ENCODE measurements at regions not wholly inside any gene's neighbourhood (a gene's known extent, or its start where the extent isn't known, plus 50 kb on each side); places are given as distances from the start of the nearest gene placed in this dataset.

DNA sequence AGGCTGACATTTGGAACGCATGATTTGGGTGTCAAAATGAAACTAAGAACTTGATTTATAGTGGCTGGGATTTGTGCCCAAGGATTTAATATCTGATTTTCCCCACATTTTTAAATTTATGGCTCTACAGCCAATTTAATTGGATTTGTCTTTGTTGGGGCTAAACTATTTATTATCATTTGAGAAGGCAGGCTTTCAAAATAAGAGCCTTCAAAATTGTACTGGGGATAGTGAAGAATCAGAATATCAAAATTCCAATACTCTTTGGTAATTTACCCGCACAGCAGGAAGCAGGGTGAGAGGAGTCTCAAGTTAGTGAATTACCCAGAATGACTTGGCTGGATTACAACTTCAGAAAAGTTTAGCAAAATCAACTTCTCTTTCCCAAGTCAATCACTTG lies 278.1 kb downstream of the LRATD1 start:
- ATAC-seq (no peak), DNase-seq (no peak)

DNA sequence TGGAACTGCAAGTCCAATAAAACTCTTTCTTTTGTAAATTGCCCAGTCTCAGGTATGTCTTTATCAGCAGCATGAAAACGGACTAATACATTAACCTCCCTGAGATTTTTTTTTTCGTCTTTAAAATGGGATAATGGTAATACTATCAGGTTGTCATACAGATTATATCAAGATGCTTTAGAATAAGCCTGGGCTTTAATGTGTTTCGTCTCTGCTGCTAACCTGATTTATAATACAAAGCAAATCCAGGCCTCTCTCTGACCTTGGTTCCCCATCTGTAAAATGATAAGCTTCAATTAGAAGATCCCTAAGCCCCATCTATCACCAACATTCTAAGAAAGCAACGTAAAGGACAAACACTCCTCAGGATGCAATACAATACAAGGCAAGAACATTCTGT lies 283.5 kb downstream of the LRATD1 start:
- no peak for ATAC-seq
- DNase-seq, result no peak

DNA sequence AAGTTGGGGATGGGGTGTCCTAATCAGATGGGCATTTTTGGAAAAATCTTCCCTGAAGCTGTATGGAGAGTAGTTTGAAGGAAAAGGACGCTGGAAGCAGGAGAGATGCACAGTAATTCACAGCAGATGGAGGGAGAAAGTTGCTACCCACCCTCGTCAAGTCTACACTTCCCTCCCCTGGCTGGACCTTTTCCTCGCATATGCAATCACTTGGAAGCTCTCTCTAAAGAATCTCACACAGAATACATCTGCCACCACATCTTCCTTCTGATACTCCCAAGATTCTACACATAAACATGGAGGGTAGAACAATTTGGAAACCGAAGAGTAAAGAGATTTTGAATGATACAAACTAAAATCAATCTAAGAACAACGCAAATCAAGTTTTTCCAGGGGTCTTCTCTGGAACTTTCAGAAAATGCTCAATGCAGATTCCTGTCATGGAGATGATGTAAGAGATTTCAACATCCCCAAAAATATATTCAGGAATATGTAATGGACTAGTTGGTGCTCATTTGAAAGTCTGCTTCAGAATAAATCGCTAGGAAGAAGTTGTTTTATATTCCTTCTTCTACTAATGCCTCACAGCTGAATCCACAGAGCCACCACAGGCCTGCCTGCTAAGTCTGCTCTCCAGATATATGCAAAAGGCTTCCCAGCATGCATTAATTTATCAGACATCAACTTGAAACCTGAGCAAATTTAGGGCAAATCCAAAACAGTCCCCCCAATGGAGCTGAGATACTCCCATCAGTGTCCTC lies 291.5 kb downstream of the LRATD1 start:
- DNase-seq (no peak), ATAC-seq (no peak)

DNA sequence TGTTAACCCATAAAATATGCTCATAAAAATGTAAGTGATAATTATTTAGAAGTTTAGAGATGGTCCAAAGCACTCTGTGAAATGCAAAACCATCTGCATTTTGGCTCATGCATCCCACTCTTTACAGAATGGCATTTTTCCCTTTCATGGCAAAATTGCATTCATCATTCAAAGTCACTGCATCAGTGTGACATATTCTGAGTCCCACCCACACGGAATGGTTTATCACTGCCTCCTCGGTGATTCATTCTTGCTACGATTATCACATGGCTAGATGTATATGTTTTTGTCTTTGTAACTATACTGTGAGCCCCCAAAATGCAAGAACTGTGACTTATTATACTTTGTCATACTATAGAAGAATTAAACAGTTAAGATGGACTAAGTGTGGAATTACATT lies 293.0 kb downstream of the LRATD1 start:
- DNase-seq (no peak), ATAC-seq (no peak)

DNA sequence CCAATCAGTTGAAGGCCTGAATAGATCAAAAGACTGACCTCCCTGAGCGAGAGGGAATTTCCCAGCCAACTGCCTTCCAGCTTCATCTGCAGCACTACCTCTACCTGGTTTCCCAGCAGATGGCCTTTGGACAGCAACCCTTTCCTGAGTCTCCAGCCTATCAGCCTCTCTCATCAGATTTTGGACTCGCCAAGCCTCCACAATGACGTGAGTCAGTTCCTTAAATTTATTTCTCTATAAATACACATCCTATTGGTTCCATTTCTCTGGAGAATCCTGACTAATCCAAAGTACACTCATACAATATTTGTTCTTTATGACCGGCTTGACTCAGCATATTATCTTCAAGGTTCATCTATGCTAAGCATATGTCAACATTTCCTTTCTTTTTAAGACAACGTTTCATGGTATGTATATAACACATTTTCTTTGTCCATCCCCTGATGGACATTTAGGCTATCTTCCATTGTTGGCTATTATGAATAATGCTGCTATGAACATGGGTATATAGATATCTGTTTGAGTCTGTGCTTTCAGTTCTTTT lies 294.6 kb downstream of the LRATD1 start:
- DNase-seq (no peak), ATAC-seq (no peak)

DNA sequence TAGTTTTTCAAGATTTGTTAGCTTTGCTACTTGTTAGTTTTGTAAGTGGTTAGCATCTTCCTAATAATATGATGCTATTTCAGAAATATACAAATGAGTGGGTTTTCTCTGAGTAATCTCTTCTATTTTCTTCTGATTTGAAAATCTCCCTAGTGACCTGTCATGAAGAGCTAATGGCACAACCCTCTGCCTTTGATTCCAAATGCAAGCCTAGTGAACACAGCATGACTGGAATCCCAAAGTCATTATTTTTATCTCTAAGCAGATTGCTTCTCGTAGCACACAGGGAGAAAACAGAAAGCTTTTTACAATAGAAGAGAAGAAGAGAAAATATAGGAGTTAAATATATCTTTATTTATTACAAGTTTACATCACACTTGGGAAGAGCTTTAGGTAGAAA lies 295.5 kb downstream of the LRATD1 start:
- no peak for DNase-seq
- no peak for ATAC-seq

DNA sequence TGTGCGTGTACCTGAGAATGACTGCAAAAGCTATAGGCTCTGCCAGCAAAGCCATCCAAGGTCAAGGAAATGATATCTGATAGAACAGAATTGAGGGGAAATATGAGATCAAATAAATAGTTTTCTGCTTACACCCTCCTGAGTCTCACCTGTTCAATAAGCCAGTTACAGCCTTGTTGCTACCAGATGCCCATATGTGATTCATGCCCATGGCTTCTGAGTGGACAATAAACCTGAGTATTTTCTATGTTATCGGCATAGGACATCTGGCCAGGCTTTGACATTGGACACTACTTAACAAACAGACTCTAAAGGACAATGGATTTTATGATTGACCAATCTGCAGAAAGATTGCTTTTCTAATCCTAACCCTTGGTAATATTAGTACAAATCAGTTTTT lies 297.9 kb downstream of the LRATD1 start:
- ATAC-seq, result no peak

DNA sequence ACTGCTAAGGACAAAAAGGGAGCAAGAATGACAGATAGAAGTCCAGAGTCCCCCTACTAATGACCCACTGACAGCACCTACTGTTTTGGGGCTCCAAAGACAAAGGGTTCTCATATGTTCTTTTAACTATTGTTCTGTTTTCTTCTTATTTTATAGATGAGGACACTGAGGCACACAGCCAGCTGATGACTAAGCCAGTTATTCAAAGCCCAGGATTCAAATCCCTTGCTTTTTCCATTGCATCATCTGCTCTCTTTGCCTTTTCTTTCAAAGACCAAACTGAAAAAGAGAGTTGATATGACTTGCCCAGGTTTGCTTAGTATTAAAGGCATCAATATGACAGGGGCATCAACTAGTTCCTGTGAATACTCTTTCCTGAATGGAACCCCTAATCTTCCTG lies 299.8 kb downstream of the LRATD1 start:
- DNase-seq (no peak), ATAC-seq (no peak)

More for the DNA sequence above, 297.9 kb downstream of the LRATD1 start:
- no peak for DNase-seq

DNA sequence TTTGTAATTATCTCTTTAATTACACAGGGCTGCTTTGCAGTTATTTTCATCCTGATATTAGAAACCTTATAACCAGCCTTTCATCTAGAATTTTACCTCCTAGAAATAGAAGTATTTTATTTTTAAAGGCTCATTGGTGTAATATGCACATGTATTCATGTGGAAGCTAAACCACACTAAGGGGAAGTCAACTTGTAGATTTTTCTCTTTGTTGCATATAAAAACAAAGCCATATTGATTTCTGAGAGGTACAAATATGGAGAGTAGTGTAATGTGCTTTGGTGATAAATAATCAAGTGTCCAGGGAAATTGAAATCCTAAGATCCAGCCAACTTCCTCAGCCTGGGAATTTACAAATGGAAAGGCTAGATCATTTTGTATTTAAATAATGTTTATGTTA lies 301.2 kb downstream of the LRATD1 start:
- no peak for ATAC-seq
- DNase-seq, result no peak

DNA sequence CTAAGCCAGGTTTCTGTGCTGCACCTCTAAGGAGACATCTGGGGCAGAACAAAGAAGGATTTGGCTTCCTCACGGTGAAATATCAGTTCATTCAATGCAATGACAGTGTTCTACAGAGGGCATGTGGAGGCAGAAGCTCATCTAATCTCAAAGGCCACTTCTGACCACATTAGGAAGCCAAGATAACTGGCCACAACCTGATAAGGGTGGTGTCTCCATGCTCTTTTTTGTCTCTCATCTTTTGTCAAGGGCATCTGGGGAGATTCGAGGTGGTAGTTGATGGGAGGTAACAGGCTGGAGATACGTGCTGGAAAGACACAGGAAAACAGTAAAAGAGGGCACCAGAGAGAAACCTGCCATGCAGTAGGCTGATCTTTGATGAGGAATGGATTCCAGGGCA lies 303.9 kb downstream of the LRATD1 start:
- no peak for DNase-seq
- no peak for ATAC-seq

DNA sequence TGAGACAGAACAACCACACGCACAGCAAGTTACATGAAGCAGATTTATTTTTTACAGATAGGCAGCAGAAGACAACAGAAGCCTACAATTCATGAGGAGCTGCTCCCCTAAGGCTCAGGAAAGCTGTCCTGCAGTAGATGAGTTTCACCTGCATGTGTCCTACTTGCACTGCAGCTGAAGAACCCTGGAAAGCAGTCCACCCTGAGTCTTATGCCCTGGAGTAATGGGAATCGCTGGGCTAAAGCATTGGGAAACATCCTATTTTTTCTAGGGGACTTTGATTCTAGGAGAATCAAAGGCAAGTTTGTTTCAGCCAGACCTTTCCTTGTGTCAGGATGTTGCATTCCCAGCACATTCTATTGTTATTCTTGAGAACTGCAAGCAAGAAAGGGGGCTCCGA lies 304.8 kb downstream of the LRATD1 start:
- no peak for ATAC-seq
- DNase-seq, result no peak

DNA sequence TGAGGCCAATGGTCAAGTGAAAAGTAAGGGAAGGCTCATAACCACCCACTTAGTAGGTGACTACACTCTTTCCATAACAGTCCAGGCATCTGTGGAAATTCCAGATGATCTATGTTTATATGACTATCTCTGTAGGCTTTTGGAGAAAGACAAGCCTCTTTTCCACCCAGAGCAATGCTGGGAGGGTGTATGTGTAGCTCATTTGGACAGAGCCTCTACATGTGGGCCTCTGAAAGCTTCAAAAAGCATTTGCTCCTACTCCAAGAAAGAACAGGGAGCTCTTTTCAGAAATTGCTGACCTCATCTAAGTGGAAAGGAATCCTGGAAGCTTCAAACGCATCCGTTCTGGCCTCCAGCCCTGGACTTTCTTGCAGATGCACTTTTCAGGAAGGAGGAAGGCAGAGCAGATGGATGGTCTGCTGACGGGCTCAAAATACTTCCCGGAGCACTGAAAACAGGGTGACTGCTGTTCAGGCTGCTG lies 308.7 kb downstream of the LRATD1 start:
- no peak for DNase-seq
- ATAC-seq, result no peak

DNA sequence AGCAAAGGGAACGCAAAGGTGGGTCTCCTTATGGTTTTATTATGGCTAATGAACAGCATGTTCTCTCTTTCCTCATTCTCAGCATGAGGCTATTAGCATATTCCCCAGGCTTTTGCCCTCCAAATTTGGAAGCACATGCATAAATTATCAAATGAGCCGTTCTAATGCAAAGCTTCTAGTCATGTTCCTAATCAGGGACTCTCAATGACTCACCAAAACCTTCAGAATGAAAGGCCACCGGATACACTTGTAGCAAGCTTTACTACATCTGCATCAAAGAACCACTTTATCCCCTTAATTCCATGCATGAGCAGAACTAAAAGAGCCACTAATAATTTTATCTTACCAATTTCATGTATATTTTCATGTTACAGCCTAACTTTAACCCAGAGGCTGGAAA lies 310.5 kb downstream of the LRATD1 start:
- ATAC-seq, result no peak
- DNase-seq, result no peak

DNA sequence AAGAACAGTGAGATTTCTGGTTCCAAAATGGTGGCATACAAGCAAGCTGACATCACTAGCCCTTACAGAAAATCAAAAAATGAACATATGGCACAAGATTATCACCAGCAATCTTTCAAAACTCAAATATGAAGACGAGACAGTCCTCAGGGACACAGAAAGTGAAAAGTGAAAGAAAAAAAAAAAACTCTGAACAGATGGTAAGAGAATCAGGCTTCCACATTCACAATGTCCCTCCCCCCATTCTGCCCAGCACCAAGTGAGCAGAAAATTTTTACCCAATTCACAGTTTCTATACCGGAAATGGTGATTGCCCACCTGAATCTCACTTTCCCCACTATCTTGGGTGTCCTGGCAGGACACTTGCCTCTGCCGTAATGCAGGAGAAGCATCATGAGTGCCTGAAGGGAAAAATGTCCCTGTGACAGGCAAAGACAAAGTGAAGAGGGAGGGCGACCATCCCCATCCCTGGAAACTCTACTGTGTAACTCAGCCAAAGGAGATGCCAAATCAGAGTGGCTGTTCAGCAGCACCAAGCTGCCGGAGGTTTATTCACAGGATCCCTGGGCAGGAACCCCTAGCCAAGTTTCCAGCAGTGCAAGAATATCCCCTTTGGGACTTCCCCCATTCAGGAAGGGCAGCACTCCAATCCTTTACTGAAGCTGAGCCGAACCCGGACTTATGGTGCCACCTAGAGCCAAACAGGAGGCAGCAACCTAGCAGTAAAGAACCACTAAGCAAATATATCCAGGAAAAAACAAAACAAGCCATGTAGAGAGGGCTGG lies 312.2 kb downstream of the LRATD1 start:
- ATAC-seq (no peak), DNase-seq (no peak)

DNA sequence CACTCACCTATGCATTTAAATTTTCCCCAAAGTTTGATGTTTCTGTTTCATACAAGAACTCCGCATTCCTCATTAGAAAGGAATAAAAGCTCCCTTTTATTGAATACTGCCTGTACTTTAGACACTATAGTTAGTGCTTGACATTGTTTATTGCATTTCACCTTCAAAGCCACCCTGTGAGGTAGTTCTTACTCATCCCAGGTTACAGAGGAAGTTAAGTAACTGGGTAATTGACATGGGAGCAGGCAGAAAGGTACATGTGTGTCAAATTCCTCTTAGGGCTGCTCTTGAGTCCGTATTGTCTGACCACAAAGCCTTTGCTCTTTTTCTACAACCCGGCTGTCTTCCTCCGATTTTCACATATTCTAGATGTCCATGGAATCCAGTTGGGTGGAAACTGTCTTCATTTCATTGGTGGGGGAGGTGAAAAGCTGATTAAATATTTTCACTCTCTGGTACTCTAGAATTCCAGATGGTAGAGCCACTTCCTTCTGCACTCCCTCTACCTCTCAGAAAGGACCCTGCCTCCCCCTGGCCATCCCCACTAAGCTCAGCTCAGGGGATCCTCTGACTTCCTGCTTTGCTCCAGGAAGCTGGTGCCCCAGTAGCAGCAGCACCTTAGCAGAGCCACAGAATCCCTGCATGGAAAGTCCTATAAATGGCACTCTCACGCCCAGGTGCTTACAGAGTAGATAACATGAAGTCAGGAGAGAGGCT lies 319.2 kb downstream of the LRATD1 start:
- DNase-seq (no peak), ATAC-seq (no peak)

DNA sequence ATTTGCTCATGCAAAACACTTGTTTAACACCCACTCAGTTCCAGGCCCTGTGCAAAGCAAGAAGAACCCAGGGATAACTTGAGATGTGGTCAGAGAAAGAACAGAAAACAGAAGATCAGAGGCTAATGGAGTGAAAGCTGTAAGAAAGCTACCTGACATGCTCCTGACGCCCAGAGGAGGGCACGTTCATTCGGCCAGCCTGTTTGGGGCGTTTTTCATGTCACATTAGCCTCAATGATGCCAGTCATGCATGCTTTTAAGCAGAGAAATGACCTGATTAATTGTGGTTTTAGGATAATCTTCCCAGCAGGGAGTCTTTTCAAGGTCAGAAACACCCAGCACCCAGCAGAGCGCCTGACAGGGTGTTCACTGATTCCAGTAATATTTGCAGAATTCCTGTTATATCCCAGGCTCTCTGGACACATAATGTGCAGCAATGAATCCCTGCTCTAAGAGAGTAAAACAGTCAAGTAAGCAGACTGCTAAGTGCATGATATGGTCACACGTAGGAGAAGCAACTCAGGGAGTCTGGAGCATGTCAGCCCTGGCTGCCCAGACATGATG lies 320.0 kb downstream of the LRATD1 start:
- ATAC-seq, result no peak

DNA sequence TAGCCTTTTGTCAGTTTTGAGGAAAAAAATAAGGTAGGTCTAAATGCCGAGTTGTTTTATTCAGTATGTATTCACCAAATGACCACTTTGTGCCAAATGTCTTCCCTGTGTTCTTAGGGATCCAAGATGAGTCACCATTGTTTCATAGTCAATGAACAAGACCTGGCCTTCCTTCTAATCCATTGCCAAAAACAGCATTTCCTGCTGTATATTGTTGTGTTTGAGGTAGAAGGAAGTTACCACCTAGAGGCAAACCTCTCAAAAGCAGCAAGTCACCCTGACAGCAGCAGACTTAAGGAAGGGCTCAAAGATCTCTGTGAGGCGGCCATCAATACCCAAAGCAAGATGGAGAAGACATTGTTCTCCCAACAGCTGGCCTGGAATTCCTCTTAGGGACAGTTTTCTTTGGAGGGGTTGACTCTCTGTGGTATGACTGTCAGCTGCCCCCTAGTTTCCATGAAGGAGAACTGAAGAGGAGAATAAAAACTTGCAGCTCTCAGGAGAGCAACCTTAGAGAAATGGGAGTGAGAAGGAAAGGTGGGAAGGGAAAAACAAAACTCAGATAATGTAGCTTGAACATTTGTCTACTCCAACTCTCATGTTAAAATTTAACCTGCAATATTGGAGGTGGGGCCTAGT lies 328.3 kb downstream of the LRATD1 start:
- ATAC-seq (no peak), DNase-seq (no peak)

More for the DNA sequence above, 320.0 kb downstream of the LRATD1 start:
- no peak for DNase-seq

DNA sequence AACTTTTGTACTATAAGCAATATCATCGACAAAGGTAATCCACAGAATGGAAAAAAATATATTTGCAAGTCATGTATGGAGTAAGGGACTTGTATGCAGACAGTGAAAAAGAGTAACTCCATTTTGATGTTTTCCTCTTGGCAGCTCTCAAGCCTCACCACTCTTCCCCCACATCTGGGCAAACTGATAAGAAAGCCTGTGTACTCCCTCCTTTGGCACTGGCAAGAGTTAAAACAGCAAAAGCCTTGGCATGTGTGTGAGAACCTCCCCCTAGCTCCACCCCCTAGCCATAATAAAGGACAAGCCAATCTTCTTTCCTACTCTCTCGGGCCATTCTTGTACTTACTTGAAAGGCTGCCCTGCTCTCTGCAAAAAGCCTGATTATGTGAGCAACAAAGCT lies 335.2 kb downstream of the LRATD1 start:
- ATAC-seq, result no peak
- no peak for DNase-seq

DNA sequence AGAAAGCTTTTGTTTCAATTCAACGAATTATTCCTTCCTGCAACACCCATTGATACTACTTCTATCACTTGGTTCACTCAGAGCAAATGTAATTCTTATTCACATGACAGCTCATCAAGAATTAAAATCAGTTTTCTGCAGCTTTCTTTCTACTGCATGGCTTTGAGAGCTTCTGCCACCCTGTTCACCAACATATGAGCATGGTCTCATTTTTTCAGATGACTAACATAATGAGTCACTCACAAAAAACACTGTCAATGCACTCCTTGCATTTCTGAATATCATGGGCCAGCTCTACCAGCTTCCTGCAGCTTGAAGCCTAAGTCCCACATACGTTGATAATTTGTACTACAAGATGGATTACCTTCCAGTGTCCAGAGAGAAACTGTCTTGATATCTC lies 342.9 kb downstream of the LRATD1 start:
- DNase-seq (no peak), ATAC-seq (peak; percentile 71)

DNA sequence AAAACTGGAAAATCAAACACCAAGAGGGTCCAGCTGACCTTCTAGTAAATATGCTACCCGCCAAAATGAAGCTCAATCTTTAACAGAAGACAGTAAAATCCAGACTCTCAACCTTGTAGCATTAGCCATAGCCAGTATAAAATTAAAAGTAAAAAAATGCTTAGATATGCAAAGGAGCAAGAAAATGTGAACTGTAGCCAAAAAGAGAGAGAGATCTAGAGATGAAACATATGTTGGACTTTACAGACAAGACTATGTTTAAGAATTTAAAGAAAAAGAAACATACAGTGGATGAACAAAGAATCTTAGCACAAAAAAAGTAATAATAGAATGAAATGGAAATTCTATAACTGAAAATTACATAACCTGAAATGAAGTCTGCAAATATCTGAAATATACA lies 344.5 kb downstream of the LRATD1 start:
- ATAC-seq, result no peak
- no peak for DNase-seq

DNA sequence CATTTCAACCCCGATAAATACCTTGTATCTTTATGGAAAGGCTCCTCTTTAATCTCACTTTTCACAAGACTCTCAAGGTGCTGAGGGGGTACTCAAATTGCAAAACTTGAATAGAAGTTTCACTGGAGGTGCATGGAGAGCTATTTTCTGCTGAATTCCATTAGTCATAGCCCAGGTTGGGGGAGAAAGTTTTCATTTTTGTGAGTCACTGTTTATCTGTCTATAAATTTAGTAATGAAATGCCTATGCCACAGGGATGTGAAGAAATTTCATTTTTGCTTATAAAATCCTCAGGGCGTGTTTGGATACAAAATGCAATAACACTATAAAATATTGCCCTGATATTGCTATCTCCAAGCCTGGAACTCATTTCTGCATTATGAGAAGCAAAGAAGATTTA lies 346.3 kb downstream of the LRATD1 start:
- ATAC-seq (peak; percentile 40), DNase-seq (no peak)

DNA sequence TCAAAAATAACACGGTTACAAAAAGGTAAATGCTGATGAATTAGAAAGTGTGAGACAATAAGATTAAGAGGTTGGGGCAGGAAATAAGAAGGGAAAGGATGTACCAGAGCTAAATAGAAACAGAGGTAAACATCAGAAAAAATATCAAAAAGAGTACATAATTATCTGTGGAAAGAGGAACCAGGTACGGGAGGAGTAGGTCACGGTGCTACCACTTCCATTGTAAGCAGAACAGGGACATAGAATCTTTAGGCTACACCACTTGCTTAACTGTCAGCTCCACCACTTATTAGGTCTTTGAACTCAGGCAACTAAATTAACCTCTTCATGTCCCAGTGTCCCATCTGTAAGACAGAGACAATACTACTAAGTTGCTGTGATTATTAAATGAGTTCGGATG lies 350.3 kb downstream of the LRATD1 start:
- no peak for ATAC-seq
- DNase-seq, result no peak
